ENCODE measurements at regions not wholly inside any gene's neighbourhood (a gene's known extent, or its start where the extent isn't known, plus 50 kb on each side); places are given as distances from the start of the nearest gene placed in this dataset.
"Not testable (repeated sequence)": the region's sequence is repeated elsewhere in the genome, so short reads cannot be mapped to it uniquely, and the experiment has no call there.

- DNase-seq, result no peak
Observed at GRCh38 chr16:26598061-26598460, 468.7 kb upstream of the C16orf82 start.

GRCh38 chr16:26598998-26599784 is 467.5 kb upstream of the C16orf82 start:
- DNase-seq, result no peak

- no peak for DNase-seq
Observed at GRCh38 chr16:26599785-26600104, 467.0 kb upstream of the C16orf82 start.

DNA sequence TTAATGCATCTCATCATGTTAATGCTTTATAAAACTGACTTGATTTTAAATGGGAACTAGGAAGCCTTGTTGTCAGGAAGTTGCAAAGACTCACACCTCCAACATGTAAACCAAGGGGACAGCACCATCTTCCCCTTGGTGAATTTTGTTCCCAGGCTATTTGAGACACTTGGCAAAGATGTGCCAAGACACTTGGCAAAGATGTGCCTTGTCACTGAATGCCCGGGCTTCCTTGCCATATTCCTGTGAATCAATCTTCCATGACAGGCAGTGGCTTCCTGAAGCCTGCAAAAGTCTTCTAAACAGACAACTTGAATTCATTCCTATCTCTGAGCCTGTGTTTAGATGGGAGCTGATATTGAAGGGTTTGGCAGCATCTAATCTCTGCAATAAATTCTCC is 465.4 kb upstream of the C16orf82 start:
- no peak for DNase-seq

DNA sequence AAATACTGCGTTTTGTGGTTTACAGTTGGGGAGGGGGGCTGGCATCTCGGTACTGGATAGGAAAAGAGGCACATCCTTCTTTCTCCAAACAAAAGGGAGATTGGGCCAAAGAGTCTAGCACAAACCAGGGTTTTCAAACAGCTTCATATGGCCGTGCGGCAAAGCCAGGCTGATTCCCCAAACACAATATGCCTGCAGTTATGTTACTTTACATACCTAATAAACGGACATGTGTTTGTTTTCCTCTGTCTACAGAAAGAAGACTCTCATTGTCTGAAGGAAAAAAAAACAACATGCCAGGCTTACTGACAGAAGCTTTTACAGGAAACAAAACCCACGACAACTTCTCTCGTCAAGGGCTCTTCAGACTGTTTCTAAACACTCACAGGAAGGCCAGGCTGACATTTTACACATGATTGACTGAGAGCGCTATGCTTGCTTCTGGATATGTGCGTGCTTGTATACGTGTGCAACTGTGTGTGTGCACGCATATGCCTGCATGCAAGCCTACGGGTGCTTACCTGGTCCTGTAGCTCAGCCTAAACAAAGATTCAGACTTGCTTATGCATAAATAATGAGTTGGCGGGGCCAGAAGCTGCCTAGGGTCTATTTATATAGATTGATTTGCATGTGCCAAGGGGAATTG is 461.0 kb upstream of the C16orf82 start:
- no peak for DNase-seq

GRCh38 chr16:26606381-26607150 is 460.2 kb upstream of the C16orf82 start:
- no peak for DNase-seq

DNA sequence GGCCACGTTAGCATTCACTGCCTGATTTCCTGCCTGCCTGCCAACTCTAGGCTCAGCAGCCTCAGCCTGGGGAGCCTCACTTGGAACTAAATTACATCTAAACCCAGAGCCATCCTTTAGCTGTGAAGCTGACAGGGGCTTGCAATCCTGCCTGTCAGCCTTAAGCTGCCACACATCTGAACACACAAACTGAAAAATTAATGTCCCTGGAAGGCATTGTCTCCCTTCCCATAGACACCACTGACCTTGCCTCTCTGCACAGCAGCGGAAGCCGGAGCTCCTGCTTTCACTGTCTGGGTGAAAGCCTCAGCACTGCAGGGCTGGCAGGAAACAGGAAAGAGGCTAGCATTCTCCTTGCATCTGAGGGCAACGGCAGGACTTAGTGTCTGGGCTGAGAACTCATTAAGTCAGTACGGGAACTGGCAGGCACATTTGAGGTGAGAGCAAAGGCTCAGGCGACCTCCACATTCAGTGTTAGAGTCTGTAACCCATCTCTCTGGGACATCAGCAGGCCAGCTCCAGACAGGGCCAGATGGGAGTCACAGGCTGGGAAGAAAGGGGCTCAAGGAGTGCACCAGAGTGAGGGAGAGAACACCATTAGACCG is 452.4 kb upstream of the C16orf82 start:
- DNase-seq, result no peak

DNA sequence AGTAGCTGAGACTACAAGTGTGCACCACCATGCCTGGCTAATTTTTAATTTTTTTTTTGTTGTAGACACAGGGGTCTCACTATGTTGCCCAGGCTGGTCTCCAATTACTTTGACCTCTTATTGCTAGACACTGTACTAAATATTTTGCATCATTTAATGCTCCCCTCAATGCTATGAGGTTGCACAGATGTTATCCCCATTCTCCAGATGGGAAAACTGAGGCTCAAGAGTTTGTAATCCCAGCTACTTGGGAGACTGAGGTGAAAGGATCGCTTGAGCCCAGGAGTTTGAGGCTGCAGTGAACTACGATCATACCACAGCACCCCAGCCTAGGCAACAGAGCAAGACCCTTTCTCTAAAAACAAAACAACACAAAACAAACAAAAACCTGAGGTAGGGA is 443.3 kb upstream of the C16orf82 start:
- DNase-seq, result no peak

- DNase-seq, result no peak
Observed at GRCh38 chr16:26627958-26628357, 438.8 kb upstream of the C16orf82 start.

DNA sequence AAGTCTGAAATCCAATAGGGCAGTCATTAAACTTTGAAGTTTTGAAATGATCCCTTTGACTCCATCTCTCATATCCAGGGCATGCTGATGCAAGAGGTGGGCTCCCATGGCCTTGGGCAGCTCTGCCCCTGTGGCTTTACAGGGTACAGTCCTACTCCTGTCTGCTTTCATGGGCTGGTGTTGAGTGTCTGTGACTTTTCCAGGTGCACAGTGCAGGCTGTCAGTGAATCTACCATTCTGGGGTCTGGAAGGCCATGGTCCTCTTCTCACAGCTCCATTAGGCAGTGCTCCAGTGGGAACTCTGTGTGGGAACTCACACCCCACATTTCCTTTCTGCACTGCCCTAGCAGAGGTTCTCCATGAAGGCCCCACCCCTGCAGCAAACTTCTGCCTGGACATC is 435.4 kb upstream of the C16orf82 start:
- not testable (repeated sequence) for DNase-seq

- DNase-seq, result no peak
Observed at GRCh38 chr16:26642047-26642664, 424.6 kb upstream of the C16orf82 start.

GRCh38 chr16:26643519-26643918 is 423.2 kb upstream of the C16orf82 start:
- DNase-seq, result no peak

- DNase-seq, result no peak
Observed at GRCh38 chr16:26644912-26645543, 421.7 kb upstream of the C16orf82 start.

DNA sequence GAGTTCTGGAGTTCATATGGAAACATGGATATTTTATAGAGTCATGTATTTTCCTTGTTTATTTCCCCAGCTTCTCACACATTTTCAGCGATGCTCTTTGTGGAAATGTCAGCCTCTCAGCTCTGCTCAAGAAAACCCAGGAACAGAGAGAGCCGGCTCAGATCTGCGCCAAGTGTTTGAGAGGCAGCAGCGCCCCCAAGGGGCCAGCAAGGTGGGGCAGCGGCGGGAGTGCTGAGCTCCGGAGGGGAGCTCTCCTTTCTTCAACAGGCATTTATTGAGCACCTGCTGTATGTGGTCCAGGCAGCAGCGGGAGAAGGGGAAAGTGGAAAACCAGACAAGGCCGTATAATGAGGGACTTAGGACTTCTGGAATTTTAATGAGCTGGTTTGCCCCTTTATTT is 421.1 kb upstream of the C16orf82 start:
- no peak for DNase-seq

GRCh38 chr16:26647870-26648269 is 418.9 kb upstream of the C16orf82 start:
- DNase-seq, result no peak

- DNase-seq, result no peak
Observed at GRCh38 chr16:26648851-26649250, 417.9 kb upstream of the C16orf82 start.

DNA sequence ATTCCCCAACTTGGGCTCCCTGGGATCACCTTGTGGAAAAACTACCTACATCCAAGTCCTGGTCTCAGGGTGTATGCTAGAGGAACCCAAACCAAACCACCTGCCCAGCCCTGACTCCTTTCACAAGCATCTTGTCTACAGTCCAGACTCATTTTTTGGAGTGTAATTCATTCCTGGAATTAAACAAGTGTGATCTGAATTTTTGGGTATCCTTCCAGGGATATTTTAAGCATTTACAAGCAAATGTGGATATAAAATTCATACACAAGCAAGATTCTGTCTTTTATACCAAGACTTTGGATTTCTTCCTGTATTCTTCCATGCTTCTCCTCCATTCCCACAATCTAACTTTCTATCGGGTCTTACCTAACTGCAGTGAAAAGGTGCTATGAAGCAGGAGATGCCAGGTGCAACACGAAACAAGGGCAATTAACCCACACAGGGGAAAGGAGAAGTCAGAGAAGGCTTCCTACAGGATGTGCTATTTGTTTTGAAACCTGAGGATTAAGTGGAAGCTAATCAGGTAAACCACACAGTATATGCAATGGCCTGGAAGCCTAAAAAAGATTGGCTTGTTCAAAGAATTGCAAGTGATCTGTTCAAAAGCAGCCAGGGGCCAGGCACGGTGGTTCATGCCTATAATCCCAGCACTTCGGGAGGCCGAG is 417.2 kb upstream of the C16orf82 start:
- DNase-seq, result no peak

DNA sequence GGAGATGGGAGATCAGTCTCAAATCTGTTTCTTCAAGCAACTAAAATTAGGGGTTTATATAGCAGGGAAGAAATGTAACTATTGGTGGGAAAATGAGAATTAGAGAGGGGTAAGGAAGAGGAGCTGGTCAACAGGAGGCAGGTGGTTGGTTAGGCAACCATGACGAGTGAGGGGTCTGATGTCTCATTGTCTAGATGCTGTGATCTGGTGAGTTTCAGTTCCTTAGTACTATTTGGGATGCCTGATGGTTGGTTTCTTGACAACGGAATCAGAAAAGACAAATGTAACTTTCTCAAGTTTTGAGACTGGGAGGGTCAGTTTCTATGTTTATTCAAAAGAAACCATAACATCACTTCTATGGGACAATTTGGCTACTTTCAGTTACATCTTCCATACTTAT is 415.3 kb upstream of the C16orf82 start:
- no peak for DNase-seq

DNA sequence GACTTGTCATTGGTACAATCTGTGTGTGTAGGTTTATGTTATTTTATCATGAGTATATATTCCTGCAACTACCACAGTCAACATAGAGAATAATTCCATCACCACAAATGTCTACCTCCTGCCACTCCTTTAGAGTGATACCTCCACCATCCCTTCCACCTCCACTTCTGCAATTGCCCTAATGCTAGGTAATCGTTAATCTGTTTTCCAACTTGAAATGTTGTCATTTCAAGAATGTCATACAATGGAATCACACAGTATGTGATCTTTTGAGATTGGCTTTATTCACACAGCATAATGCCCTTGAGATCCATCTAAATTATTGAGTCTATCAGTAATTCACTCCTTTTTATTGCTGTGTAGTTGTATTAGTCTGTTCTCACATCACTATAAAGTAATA is 414.8 kb upstream of the C16orf82 start:
- no peak for DNase-seq

- DNase-seq, result no peak
Observed at GRCh38 chr16:26658486-26658885, 408.2 kb upstream of the C16orf82 start.

DNA sequence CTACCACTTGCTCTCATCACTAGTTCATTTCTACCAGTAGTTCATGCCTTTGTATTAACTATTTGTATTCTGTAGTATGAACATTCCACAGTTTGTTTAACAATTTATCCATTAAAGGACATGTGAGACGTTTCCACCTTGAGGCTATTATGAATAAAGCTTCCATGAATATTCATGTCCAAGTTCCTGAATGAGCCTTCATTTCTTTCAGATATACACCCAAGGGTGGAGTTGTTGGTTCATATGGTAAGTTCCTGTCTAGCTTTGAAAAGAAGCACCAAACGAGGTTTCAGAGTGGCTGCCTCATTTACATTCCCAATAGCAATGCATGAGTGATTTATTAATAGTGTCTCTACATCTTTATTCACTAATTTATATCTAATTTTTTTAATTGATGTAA is 407.8 kb upstream of the C16orf82 start:
- DNase-seq, result no peak

- no peak for DNase-seq
Observed at GRCh38 chr16:26664086-26664485, 402.6 kb upstream of the C16orf82 start.

Measured in NCI-H524 (cell line).